Aorta (tissue), 5 donors: ENCODE measurements at regions not wholly inside any gene's neighbourhood (a gene's known extent, or its start where the extent isn't known, plus 50 kb on each side); places are given as distances from the start of the nearest gene placed in this dataset.

ENCODE experiments used
- ATAC-seq: fragments of 200-7000 bp; cut with Tn5 transposase; one replicate; pipeline ENCODE4 v1.9.1; 2022; ENCODE audit warnings: moderate library complexity; ENCODE audit not compliant: low FRiP score
- DNase-seq, 2 donors: peaks; one replicate each; pipeline ENCODE4 v3.0.0-alpha.2; 2020
- H3K27ac ChIP-seq, 2 donors: one replicate each; pipeline ENCODE4 v1.5.1; 2013; ENCODE audit warnings: low read length in 2 of 2, mild to moderate bottlenecking in 2 of 2, moderate library complexity in 2 of 2, control low read depth in 1 of 2, inconsistent platforms in 1 of 2, low read depth in 1 of 2
- H3K27me3 ChIP-seq, 2 donors: one replicate each; pipeline ENCODE4 v1.6.1; 2013; ENCODE audit warnings: control low read depth in 1 of 2, low read length in 1 of 2, mild to moderate bottlenecking in 1 of 2, moderate library complexity in 1 of 2; ENCODE audit not compliant: insufficient read depth in 2 of 2, control insufficient read depth in 1 of 2
- H3K36me3 ChIP-seq, 2 donors: one replicate each; pipeline ENCODE4 v1.6.1; 2013; ENCODE audit warnings: control low read depth in 1 of 2, low read length in 1 of 2, mild to moderate bottlenecking in 1 of 2; ENCODE audit not compliant: insufficient read depth in 2 of 2, control insufficient read depth in 1 of 2
- H3K4me1 ChIP-seq, 2 donors: one replicate each; pipeline ENCODE4 v1.6.1; 2013; ENCODE audit warnings: low read length in 2 of 2, control low read depth in 1 of 2, mild to moderate bottlenecking in 1 of 2, moderate library complexity in 1 of 2; ENCODE audit not compliant: insufficient read depth in 2 of 2, control insufficient read depth in 1 of 2
- H3K4me3 ChIP-seq, 2 donors: one replicate each; pipeline ENCODE4 v1.5.1; 2013; ENCODE audit warnings: low read length in 2 of 2, control low read depth in 1 of 2, mild to moderate bottlenecking in 1 of 2
- H3K9me3 ChIP-seq: one replicate; pipeline ENCODE4 v1.6.1; 2013; ENCODE audit warnings: mild to moderate bottlenecking, low read length; ENCODE audit not compliant: control insufficient read depth
- WGBS, 2 donors: extraction: QIAGEN DNeasy Blood & Tissue Kit; methylation state at CpG; one replicate each; pipeline ENCODE4 v1.1.7; 2013; 5-methylcytosine and 5-hydroxymethylcytosine counted together
- intact Hi-C, 2 donors: fragments of 100-400 bp; cut with DNase I; formaldehyde crosslinking; loops; one replicate each; pipeline versions ENCODE4 v1.14.2 to v1.15.0; 2022
- donor health status: healthy with polysubstance abuse.
- donor health status: Bipolar disorder and iron deficiency.
- donor health status: DM: no; HTN: no; CAD: no.
- donor health status: DM: no; HTN: no; CAD: no.
- donor health status: DM: yes; HTN: yes; CAD: no.

- intact Hi-C loops = no loop called here
- Histone ChIP-seq H3K9me3 (no peaks in the 10 kb centered on the region), H3K36me3 (no peaks in the 10 kb centered on the region), H3K4me3 (no peak overlapping the region), H3K4me1 (peaks cover 0 to 2% of the 10 kb centered on the region in 2 donors), H3K27me3 (no peaks in the 10 kb centered on the region), H3K27ac (no peak overlapping the region)
- no peak for DNase-seq
- 12 to 31% methylated on average over 1 of the region's 1 CpG for WGBS, 2 donors
- ATAC-seq = no peak
These were observed 592.2 kb downstream of the ADGRL2 start for GRCh38 chr1:82392946-82393345.

GRCh38 chr1:82392513-82392912 lies 591.8 kb downstream of the ADGRL2 start:
- Histone ChIP-seq H3K9me3 (no peaks in the 10 kb centered on the region), H3K4me1 (peaks cover 0 to 2% of the 10 kb centered on the region in 2 donors), H3K36me3 (no peaks in the 10 kb centered on the region), H3K27ac (no peak overlapping the region), H3K4me3 (no peak overlapping the region), H3K27me3 (no peaks in the 10 kb centered on the region)
- DNase-seq (no peak), ATAC-seq (no peak)
- WGBS, 2 donors = 6% methylated on average over 2 of the region's 2 CpGs
- intact Hi-C loops = no loop called here

DNA sequence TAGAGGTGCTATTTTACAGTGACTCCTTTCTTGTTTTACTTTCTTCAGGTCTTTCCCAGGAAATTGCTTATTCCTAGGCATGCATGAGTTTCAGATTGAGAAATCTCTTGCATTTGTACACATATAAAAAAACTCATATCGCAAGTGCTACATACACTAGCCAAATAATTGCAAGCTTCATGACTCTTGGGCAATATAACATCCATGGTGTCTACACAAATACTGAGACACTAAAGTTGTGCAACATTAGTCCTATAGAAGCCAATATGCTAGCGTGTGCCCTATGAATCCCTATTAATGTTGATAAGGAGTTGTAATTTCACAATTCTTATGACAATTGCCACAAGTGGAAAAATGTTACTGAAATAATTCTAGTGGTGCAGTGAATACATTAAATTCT lies 591.0 kb downstream of the ADGRL2 start:
- no peaks in the 10 kb centered on the region for H3K27me3 ChIP-seq
- no peak for DNase-seq
- no peak for ATAC-seq
- H3K36me3 ChIP-seq = no peaks in the 10 kb centered on the region
- no peak overlapping the region for H3K4me3 ChIP-seq
- no peaks in the 10 kb centered on the region for H3K4me1 ChIP-seq
- H3K27ac ChIP-seq = no peak overlapping the region
- H3K9me3 ChIP-seq = no peaks in the 10 kb centered on the region
- intact Hi-C loops = no loop called here
- 97% methylated on average over 2 of the region's 2 CpGs for WGBS, 2 donors

- Histone ChIP-seq H3K27ac (no peak overlapping the region), H3K9me3 (no peaks in the 10 kb centered on the region), H3K4me3 (no peak overlapping the region), H3K4me1 (no peaks in the 10 kb centered on the region), H3K27me3 (no peaks in the 10 kb centered on the region), H3K36me3 (no peaks in the 10 kb centered on the region)
- no peak for DNase-seq
- no peak for ATAC-seq
- WGBS, 2 donors = 65 to 82% methylated on average over 1 of the region's 1 CpG
- intact Hi-C loops = no loop called here
These were observed 589.9 kb downstream of the ADGRL2 start for GRCh38 chr1:82390627-82391026.

GRCh38 chr1:82388679-82389078 lies 587.9 kb downstream of the ADGRL2 start:
- Histone ChIP-seq H3K27ac (no peak overlapping the region), H3K9me3 (no peaks in the 10 kb centered on the region), H3K27me3 (no peaks in the 10 kb centered on the region), H3K4me3 (no peak overlapping the region), H3K4me1 (no peaks in the 10 kb centered on the region), H3K36me3 (no peaks in the 10 kb centered on the region)
- WGBS, 2 donors = 69 to 73% methylated on average over 1 of the region's 1 CpG
- intact Hi-C loops = no loop called here
- no peak for DNase-seq
- no peak for ATAC-seq

DNA sequence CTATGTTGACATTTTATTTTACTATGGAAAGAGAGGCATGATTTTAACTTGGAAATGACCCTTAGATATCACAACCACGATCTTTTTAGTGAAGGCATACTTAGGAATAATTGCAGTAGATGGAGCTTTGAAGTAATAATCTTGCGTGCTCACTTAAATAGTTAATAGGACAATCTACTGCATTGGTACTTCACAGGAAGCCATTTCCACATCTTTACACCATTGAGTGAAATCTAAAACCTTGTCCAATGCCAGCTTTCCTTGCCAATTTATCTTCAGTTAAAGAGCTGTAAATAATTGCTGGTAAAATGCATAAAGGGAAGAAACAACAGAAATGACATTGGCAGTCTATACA lies 586.3 kb downstream of the ADGRL2 start:
- 59 to 64% methylated on average over 2 of the region's 2 CpGs for WGBS, 2 donors
- intact Hi-C loops = no loop called here
- H3K4me1 ChIP-seq = no peaks in the 10 kb centered on the region
- no peak overlapping the region for H3K27ac ChIP-seq
- DNase-seq = no peak
- no peaks in the 10 kb centered on the region for H3K27me3 ChIP-seq
- no peaks in the 10 kb centered on the region for H3K9me3 ChIP-seq
- H3K36me3 ChIP-seq = no peaks in the 10 kb centered on the region
- no peak for ATAC-seq
- no peak overlapping the region for H3K4me3 ChIP-seq

DNA sequence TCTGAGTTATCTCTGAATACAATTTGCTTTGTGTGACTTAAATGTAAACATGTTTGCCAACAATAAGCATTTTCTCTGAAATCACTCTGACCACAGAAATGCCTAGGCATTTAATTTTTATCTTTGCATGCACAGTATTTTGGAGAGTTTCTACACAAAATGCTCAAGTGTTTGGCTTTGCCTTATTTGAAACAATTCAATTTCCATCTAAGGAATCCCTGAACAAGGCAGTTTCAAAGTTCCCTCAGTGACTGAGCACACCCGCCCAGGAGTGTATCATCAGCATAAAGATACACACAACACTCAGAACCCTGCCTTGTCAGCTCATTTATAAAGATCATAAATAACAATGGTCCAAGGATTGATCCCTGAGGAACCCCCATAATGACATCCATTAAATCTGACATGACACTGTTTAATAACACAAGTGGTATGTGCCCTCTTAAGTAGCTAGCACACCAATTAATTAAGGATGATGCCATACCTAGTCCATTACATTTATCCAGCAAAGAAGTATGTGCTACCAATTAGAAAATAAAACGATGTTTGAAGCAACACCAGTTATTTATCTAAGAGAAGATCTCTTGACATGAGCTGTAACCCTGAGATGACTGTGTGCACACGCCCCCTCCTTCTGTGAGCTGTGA lies 585.8 kb downstream of the ADGRL2 start:
- DNase-seq = no peak
- no peaks in the 10 kb centered on the region for H3K9me3 ChIP-seq
- H3K4me1 ChIP-seq = no peaks in the 10 kb centered on the region
- no peak for ATAC-seq
- intact Hi-C loops = no loop called here
- no peak overlapping the region for H3K4me3 ChIP-seq
- no peaks in the 10 kb centered on the region for H3K27me3 ChIP-seq
- H3K27ac ChIP-seq = no peak overlapping the region
- no peaks in the 10 kb centered on the region for H3K36me3 ChIP-seq
- WGBS, 2 donors = 57 to 72% methylated on average over 3 of the region's 3 CpGs

GRCh38 chr1:82384776-82385175 lies 584.0 kb downstream of the ADGRL2 start:
- no peak for ATAC-seq
- intact Hi-C loops = no loop called here
- WGBS, 2 donors = 1 to 15% methylated on average over 3 of the region's 3 CpGs
- no peak overlapping the region for H3K27ac ChIP-seq
- no peaks in the 10 kb centered on the region for H3K4me1 ChIP-seq
- no peak overlapping the region for H3K4me3 ChIP-seq
- no peaks in the 10 kb centered on the region for H3K9me3 ChIP-seq
- no peaks in the 10 kb centered on the region for H3K27me3 ChIP-seq
- H3K36me3 ChIP-seq = no peaks in the 10 kb centered on the region
- no peak for DNase-seq

- no peak for ATAC-seq
- no peak overlapping the region for H3K4me3 ChIP-seq
- WGBS, 2 donors = 42 to 48% methylated on average over 5 of the region's 5 CpGs
- intact Hi-C loops = no loop called here
- H3K9me3 ChIP-seq = no peaks in the 10 kb centered on the region
- peaks cover 0 to 4% of the 10 kb centered on the region in 2 donors for H3K4me1 ChIP-seq
- DNase-seq = no peak
- no peak overlapping the region for H3K27ac ChIP-seq
- no peaks in the 10 kb centered on the region for H3K27me3 ChIP-seq
- no peaks in the 10 kb centered on the region for H3K36me3 ChIP-seq
These were observed 576.6 kb downstream of the ADGRL2 start for GRCh38 chr1:82377201-82377884.
